HepG2 (cell line): ENCODE measurements at regions not wholly inside any gene's neighbourhood (a gene's known extent, or its start where the extent isn't known, plus 50 kb on each side); places are given as distances from the start of the nearest gene placed in this dataset.

ENCODE experiments used
- ATAC-seq: fragments of 200-7000 bp; cut with Tn5 transposase; 3 replicates; pipeline ENCODE4 v1.9.1; 2020; ENCODE audit warnings: mild to moderate bottlenecking, moderate library complexity
- BruUV-seq: library from RNA; stranded (reverse); fragments of 400-500 nt; replicated peaks from 2 replicates; lab custom pipeline; 2021; lab: Mats Ljungman, UMichigan
- CTCF ChIA-PET: fragments of 300-600 bp; formaldehyde crosslinking; extraction: SDS; loops from one replicate; lab custom pipeline; 2021; ENCODE audit warnings: low total read pairs, inconsistent platforms, low intra/inter-chr PET ratio; lab: Yijun Ruan, JAX
- POLR2A ChIA-PET: fragments of 350-600 bp; sonication (Branson Sonifier 250); formaldehyde crosslinking; loops from one replicate; lab custom pipeline; 2020; ENCODE audit warnings: antibody characterized with exemption, inconsistent platforms; lab: Yijun Ruan, JAX
- DNase-seq: peaks from one replicate; pipeline ENCODE4 v3.0.0-alpha.2; 2015; ENCODE audit warnings: low spot score
- FAIRE-seq: peaks from 3 replicates; lab custom pipeline; 2011; peaks lifted over from hg19 to GRCh38; lab: Jason Lieb, UNC
- H2AFZ ChIP-seq: one replicate; pipeline ENCODE4 v1.6.1; 2011; ENCODE audit warnings: low read length, inconsistent platforms
- H3K27ac ChIP-seq: fragments of 300-600 bp; 3 replicates; pipeline ENCODE4 v1.8.0; 2011; ENCODE audit warnings: mixed run types, mild to moderate bottlenecking, mixed read lengths, low read length, inconsistent platforms; ENCODE audit not compliant: insufficient read depth; ENCODE audit errors: extremely low read length
- H3K27me3 ChIP-seq, 2 experiments: fragments of 200-600 bp in 1 of 2; 2 replicates in 1 of 2; 3 replicates in 1 of 2; pipeline versions ENCODE4 v1.6.0 to v1.8.0; 2011; ENCODE audit warnings: low read length in 2 of 2, mild to moderate bottlenecking in 2 of 2, moderate library complexity in 2 of 2, inconsistent platforms in 1 of 2; ENCODE audit not compliant: insufficient read depth in 2 of 2, control insufficient read depth in 1 of 2
- H3K36me3 ChIP-seq, 2 experiments: fragments of 200-600 bp in 1 of 2; replicated peaks in 1 of 2; 2 replicates in 1 of 2; 3 replicates in 1 of 2; pipeline versions ENCODE4 v1.5.1 to v1.8.0; 2011; ENCODE audit warnings: low read length in 2 of 2, inconsistent platforms in 1 of 2; ENCODE audit not compliant: insufficient read depth in 2 of 2, control insufficient read depth in 1 of 2
- H3K4me1 ChIP-seq: 2 replicates; pipeline ENCODE4 v1.5.1; 2012; ENCODE audit warnings: low read length, inconsistent platforms; ENCODE audit not compliant: insufficient read depth
- H3K4me2 ChIP-seq: 2 replicates; pipeline ENCODE4 v1.6.0; 2011; ENCODE audit warnings: low read depth, low read length, inconsistent platforms
- H3K4me3 ChIP-seq, 3 experiments: fragments of 200-600 bp in 1 of 3; sonication (generic), shearing (Covaris generic) in 1 of 3; replicated peaks in 1 of 3; 2 replicates each; pipeline ENCODE4 v1.5.1; 2011 to 2016; ENCODE audit warnings: low read length in 3 of 3, inconsistent platforms in 2 of 3, low read depth in 2 of 3, mild to moderate bottlenecking in 2 of 3, control low read depth in 1 of 3, mixed read lengths in 1 of 3; ENCODE audit not compliant: insufficient read depth in 1 of 3
- H3K79me2 ChIP-seq: one replicate; pipeline ENCODE4 v1.6.1; 2011; ENCODE audit warnings: low read length, inconsistent platforms; ENCODE audit not compliant: insufficient read depth
- H3K9ac ChIP-seq: 2 replicates; pipeline ENCODE4 v1.6.0; 2011; ENCODE audit warnings: mild to moderate bottlenecking, low read depth, low read length, inconsistent platforms; ENCODE audit not compliant: insufficient read depth
- H3K9me3 ChIP-seq: 2 replicates; pipeline ENCODE4 v1.5.1; 2012; ENCODE audit warnings: mild to moderate bottlenecking, low read length
- H4K20me1 ChIP-seq: 2 replicates; pipeline ENCODE4 v1.6.0; 2011; ENCODE audit warnings: inconsistent platforms, mild to moderate bottlenecking, low read length, moderate library complexity; ENCODE audit not compliant: insufficient read depth
- CREBL2 ChIP-seq: sonication (generic); formaldehyde crosslinking; IDR thresholded peaks from 2 replicates; pipeline ENCODE4 v1.8.1; 2023; ENCODE audit warnings: missing genetic modification reagents, mild to moderate bottlenecking, borderline replicate concordance
- DMAP1 ChIP-seq: IDR thresholded peaks from 2 replicates; pipeline ENCODE4 v1.6.1; 2016
- DRAP1 ChIP-seq: IDR thresholded peaks from 2 replicates; pipeline ENCODE4 v1.6.1; 2016; ENCODE audit warnings: missing genetic modification reagents, missing compliant biosample characterization
- FOXO1 ChIP-seq: sonication (generic); formaldehyde crosslinking; IDR thresholded peaks from 2 replicates; pipeline ENCODE4 v1.4.0; 2020; ENCODE audit warnings: missing genetic modification reagents
- HNRNPK ChIP-seq: fragments of 200-400 bp; formaldehyde crosslinking; IDR thresholded peaks from 2 replicates; pipeline ENCODE4 v1.6.1; 2018; ENCODE audit warnings: low read length, low read depth, moderate library complexity, mild to moderate bottlenecking; ENCODE audit not compliant: poor library complexity, severe bottlenecking
- HNRNPUL1 ChIP-seq: fragments of 200-400 bp; formaldehyde crosslinking; IDR thresholded peaks from 2 replicates; pipeline ENCODE4 v1.6.1; 2017; ENCODE audit warnings: low read depth, mild to moderate bottlenecking, low read length, moderate library complexity
- KDM4B ChIP-seq: sonication (generic); formaldehyde crosslinking; IDR thresholded peaks from 2 replicates; pipeline ENCODE4 v1.4.0; 2020; ENCODE audit warnings: missing genetic modification reagents
- MIER3 ChIP-seq: IDR thresholded peaks from 2 replicates; pipeline ENCODE4 v1.6.1; 2016; ENCODE audit warnings: missing compliant biosample characterization, borderline replicate concordance
- MTA1 ChIP-seq: sonication (generic); formaldehyde crosslinking; IDR thresholded peaks from 2 replicates; pipeline ENCODE4 v1.4.0; 2020; ENCODE audit warnings: missing genetic modification reagents, mild to moderate bottlenecking, borderline replicate concordance
- PAWR ChIP-seq: sonication (generic); formaldehyde crosslinking; IDR thresholded peaks from 2 replicates; pipeline ENCODE4 v1.4.0; 2020; ENCODE audit warnings: missing genetic modification reagents, mild to moderate bottlenecking, borderline replicate concordance
- U2AF1 ChIP-seq: fragments of 200-400 bp; formaldehyde crosslinking; optimal IDR thresholded peaks from 2 replicates; pipeline ENCODE3; 2017; ENCODE audit warnings: mild to moderate bottlenecking, low read depth, low read length
- WIZ ChIP-seq: sonication (generic); formaldehyde crosslinking; IDR thresholded peaks from 2 replicates; pipeline ENCODE4 v1.5.1; 2020; ENCODE audit warnings: mild to moderate bottlenecking, missing genetic modification reagents
- ZBTB7B ChIP-seq: sonication (generic); formaldehyde crosslinking; IDR thresholded peaks from 2 replicates; pipeline ENCODE4 v1.4.0; 2020; ENCODE audit warnings: missing genetic modification reagents
- ZMYM2 ChIP-seq: sonication (generic); formaldehyde crosslinking; IDR thresholded peaks from 2 replicates; pipeline ENCODE4 v1.8.0; 2022; ENCODE audit warnings: mild to moderate bottlenecking, missing genetic modification reagents
- ZNF3 ChIP-seq: IDR thresholded peaks from 2 replicates; pipeline ENCODE4 v1.7.0; 2017; ENCODE audit warnings: inconsistent platforms
- ZNF343 ChIP-seq: sonication (generic); formaldehyde crosslinking; IDR thresholded peaks from 2 replicates; pipeline ENCODE4 v1.4.0; 2020; ENCODE audit warnings: mild to moderate bottlenecking, missing genetic modification reagents
- ZNF790 ChIP-seq: sonication (generic); formaldehyde crosslinking; IDR thresholded peaks from 2 replicates; pipeline ENCODE4 v1.8.0; 2022; ENCODE audit warnings: missing genetic modification reagents, mild to moderate bottlenecking, borderline replicate concordance
- ZNF83 ChIP-seq: sonication (generic); formaldehyde crosslinking; IDR thresholded peaks from 2 replicates; pipeline ENCODE4 v1.4.0; 2020; ENCODE audit warnings: missing genetic modification reagents, mild to moderate bottlenecking, borderline replicate concordance
- WGBS: methylation state at CpG from one replicate; pipeline ENCODE4 v1.1.6; 2017; ENCODE audit warnings: low lambda C conversion rate; 5-methylcytosine and 5-hydroxymethylcytosine counted together
- in situ Hi-C: cut with HindIII; loops from 2 replicates; pipeline ENCODE4 v1.10.0; 2017; ENCODE audit warnings: low pct_unique_long_range_greater_than_20kb; ENCODE audit not compliant: extremely low pct_ligation_motif_present
- intact Hi-C: fragments of 100-400 bp; cut with micrococcal nuclease; formaldehyde crosslinking; loops from one replicate; pipeline ENCODE4 v1.10.0; 2022; ENCODE audit not compliant: unreplicated experiment
- TF ChIP-seq, protein P1 (sequence below): sonication (generic); formaldehyde crosslinking; IDR thresholded peaks from 2 replicates; pipeline ENCODE4 v1.9.0; 2022; ENCODE audit warnings: low read depth, missing genetic modification reagents

- no peak for TF ChIP-seq MTA1 (CRISPR knock-in tag)
- no peak for TF ChIP-seq ZNF83 (CRISPR knock-in tag)
- TF ChIP-seq ZMYM2 (CRISPR knock-in tag) = no peak
- TF ChIP-seq, protein P1, sequence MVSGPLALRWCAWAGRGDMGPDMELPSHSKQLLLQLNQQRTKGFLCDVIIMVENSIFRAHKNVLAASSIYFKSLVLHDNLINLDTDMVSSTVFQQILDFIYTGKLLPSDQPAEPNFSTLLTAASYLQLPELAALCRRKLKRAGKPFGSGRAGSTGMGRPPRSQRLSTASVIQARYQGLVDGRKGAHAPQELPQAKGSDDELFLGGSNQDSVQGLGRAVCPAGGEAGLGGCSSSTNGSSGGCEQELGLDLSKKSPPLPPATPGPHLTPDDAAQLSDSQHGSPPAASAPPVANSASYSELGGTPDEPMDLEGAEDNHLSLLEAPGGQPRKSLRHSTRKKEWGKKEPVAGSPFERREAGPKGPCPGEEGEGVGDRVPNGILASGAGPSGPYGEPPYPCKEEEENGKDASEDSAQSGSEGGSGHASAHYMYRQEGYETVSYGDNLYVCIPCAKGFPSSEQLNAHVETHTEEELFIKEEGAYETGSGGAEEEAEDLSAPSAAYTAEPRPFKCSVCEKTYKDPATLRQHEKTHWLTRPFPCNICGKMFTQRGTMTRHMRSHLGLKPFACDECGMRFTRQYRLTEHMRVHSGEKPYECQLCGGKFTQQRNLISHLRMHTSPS = no peak
- no peak for TF ChIP-seq HNRNPK
- no peak for TF ChIP-seq ZNF3 (CRISPR knock-in tag)
- no peak for TF ChIP-seq CREBL2
Observed at GRCh38 chr18:4806331-4806730, 351.2 kb upstream of the DLGAP1 start (continued).

- in situ Hi-C loops = no loop called here
Observed at GRCh38 chr18:4802296-4802695, 347.2 kb upstream of the DLGAP1 start.

More at GRCh38 chr18:4802296-4802695, 347.2 kb upstream of the DLGAP1 start:
- H3K9ac ChIP-seq = no peak overlapping the region
- WGBS = 8% methylated on average over 2 of the region's 2 CpGs
- H2AFZ ChIP-seq = no peak overlapping the region
- peaks cover 69% of the 10 kb centered on the region for H3K9me3 ChIP-seq
- no peaks in the 10 kb centered on the region for H3K36me3 ChIP-seq
- no peak overlapping the region for H3K4me2 ChIP-seq
- TF ChIP-seq DMAP1 (CRISPR knock-in tag) (no peak), ZNF790 (no peak), ZBTB7B (CRISPR knock-in tag) (no peak), KDM4B (CRISPR knock-in tag) (no peak), HNRNPUL1 (no peak), U2AF1 (no peak), DRAP1 (CRISPR knock-in tag) (no peak), MIER3 (CRISPR knock-in tag) (no peak), ZNF343 (CRISPR knock-in tag) (no peak), PAWR (CRISPR knock-in tag) (no peak), WIZ (CRISPR knock-in tag) (no peak), FOXO1 (CRISPR knock-in tag) (no peak)
- TF ChIP-seq, all 625 proteins: peak for 0
- BruUV-seq = no TSS peak
- no peak overlapping the region for H3K4me3 ChIP-seq
- FAIRE-seq = no peak
- ChIA-PET CTCF (no interaction called here), POLR2A (no interaction called here)
- DNase-seq = no peak
- no peaks in the 10 kb centered on the region for H3K79me2 ChIP-seq
- no peak overlapping the region for H3K27ac ChIP-seq
- no peaks in the 10 kb centered on the region for H3K4me1 ChIP-seq
- ATAC-seq = no peak
- H4K20me1 ChIP-seq = no peaks in the 10 kb centered on the region
- intact Hi-C loops = no loop called here
- H3K27me3 ChIP-seq = no peaks in the 10 kb centered on the region
